ENCODE measurements at regions not wholly inside any gene's neighbourhood (a gene's known extent, or its start where the extent isn't known, plus 50 kb on each side); places are given as distances from the start of the nearest gene placed in this dataset.

DNA sequence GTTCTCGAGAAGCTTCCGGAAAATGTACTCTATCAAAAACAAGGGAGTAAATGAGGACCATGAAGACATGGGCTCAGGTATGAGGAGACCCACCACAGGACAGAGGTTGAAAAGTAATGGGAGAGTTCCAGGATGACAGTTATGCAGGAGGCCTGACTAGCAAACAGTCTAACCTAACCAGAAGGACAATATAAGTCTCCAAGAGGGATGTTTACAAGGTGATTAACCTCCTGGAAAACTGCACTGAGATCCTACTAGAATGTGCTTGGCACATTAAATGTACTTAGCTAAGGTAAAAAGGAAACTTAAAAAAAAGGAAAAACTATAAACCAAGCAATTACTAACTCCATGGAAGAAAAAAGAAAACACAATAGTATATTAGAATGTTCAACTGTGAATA lies 258.3 kb downstream of the KLF5 start:
- Mint-ChIP-seq H3K27me3 (no peaks in the 10 kb centered on the region), H3K36me3 (ENCODE audit: low read depth) (no peaks in the 10 kb centered on the region), H3K27ac (no peak overlapping the region), H3K9me3 (peaks cover 14% of the 10 kb centered on the region), H3K4me3 (no peak overlapping the region), H3K4me1 (ENCODE audit: low read depth) (no peaks in the 10 kb centered on the region)
- intact Hi-C loops (cut with DNase I, micrococcal nuclease) = no loop called here
- H3K36me3 ChIP-seq (ENCODE audit: insufficient read depth, low read length) = no peaks in the 10 kb centered on the region
- ChIA-PET POLR2A (no interaction called here), CTCF (no interaction called here)
- no peak overlapping the region for H3K4me3 ChIP-seq (ENCODE audit: low read length)
- ATAC-seq (ENCODE audit: poor library complexity) (no peak), DNase-seq (no peak)
- no peaks in the 10 kb centered on the region for H3K27me3 ChIP-seq (ENCODE audit: control insufficient read depth in 1 of 2, insufficient read depth in 2 of 2, low read length in 2 of 2)
- H3K27ac ChIP-seq (ENCODE audit: low read depth in 1 of 2, low read length in 2 of 2) = no peak overlapping the region
- no peaks in the 10 kb centered on the region for H3K4me1 ChIP-seq (ENCODE audit: insufficient read depth, low read length)
- peaks cover 0 to 3% of the 10 kb centered on the region in 2 experiments for H3K9me3 ChIP-seq (ENCODE audit: control insufficient read depth in 1 of 2, insufficient read depth in 1 of 2, low read length in 2 of 2)
- TF ChIP-seq, protein P1, sequence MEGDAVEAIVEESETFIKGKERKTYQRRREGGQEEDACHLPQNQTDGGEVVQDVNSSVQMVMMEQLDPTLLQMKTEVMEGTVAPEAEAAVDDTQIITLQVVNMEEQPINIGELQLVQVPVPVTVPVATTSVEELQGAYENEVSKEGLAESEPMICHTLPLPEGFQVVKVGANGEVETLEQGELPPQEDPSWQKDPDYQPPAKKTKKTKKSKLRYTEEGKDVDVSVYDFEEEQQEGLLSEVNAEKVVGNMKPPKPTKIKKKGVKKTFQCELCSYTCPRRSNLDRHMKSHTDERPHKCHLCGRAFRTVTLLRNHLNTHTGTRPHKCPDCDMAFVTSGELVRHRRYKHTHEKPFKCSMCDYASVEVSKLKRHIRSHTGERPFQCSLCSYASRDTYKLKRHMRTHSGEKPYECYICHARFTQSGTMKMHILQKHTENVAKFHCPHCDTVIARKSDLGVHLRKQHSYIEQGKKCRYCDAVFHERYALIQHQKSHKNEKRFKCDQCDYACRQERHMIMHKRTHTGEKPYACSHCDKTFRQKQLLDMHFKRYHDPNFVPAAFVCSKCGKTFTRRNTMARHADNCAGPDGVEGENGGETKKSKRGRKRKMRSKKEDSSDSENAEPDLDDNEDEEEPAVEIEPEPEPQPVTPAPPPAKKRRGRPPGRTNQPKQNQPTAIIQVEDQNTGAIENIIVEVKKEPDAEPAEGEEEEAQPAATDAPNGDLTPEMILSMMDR (IDR thresholded peaks at IDR 0.05) = no peak

DNA sequence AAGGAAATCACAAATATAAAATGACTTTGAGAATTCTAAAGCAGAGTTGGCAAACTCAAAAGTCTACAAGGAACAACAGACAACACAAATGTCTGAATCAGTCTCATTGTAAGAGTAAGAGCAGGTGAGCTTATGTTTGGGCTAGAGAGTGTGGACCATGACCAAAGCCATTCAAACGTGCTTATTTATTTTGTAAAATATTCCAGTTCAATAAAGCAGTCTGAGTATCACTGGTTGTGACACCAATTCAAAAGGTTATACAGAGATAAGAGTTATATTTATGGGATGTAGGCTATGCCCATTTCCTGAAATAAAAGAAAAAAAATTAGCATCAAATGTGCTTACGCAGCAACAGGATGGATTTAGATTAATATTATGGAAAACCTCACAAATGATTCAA lies 251.6 kb downstream of the KLF5 start:
- Histone ChIP-seq H3K9me3 (ENCODE audit: control insufficient read depth in 1 of 2, insufficient read depth in 1 of 2, low read length in 2 of 2) (peaks cover 0 to 3% of the 10 kb centered on the region in 2 experiments), H3K4me1 (ENCODE audit: insufficient read depth, low read length) (no peaks in the 10 kb centered on the region), H3K27ac (ENCODE audit: low read depth in 1 of 2, low read length in 2 of 2) (no peak overlapping the region), H3K36me3 (ENCODE audit: insufficient read depth, low read length) (no peaks in the 10 kb centered on the region), H3K4me3 (ENCODE audit: low read length) (no peak overlapping the region), H3K27me3 (ENCODE audit: control insufficient read depth in 1 of 2, insufficient read depth in 2 of 2, low read length in 2 of 2) (no peaks in the 10 kb centered on the region)
- no peaks in the 10 kb centered on the region for H3K36me3 Mint-ChIP-seq (ENCODE audit: low read depth)
- peaks cover 14% of the 10 kb centered on the region for H3K9me3 Mint-ChIP-seq
- no peaks in the 10 kb centered on the region for H3K4me1 Mint-ChIP-seq (ENCODE audit: low read depth)
- POLR2A ChIA-PET = no interaction called here
- no peak for DNase-seq
- H3K4me3 Mint-ChIP-seq = no peak overlapping the region
- CTCF ChIA-PET = no interaction called here
- H3K27ac Mint-ChIP-seq = no peak overlapping the region
- intact Hi-C loops (cut with DNase I, micrococcal nuclease) = no loop called here
- H3K27me3 Mint-ChIP-seq = peaks cover 3% of the 10 kb centered on the region
- TF ChIP-seq, protein P1 (IDR thresholded peaks at IDR 0.05) = no peak
- no peak for ATAC-seq (ENCODE audit: poor library complexity)

DNA sequence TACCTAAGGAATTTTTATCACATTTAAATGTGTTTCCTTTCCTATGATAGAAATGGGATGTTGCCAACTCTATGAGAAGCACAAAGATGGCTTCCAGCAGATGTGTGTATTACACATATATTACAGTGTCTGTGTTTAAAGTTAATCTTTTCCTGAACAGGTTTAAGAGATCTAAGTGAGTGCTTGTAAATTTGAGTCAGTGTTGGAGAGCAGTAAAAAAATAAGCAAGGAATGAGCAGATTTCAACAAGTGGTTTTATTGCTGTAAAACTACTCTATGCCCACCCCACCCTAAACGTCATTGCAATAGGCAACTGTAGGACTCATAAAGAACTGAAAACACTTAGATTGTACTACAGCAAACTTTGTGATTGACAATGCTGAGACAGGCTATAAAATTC lies 248.7 kb downstream of the KLF5 start:
- Histone ChIP-seq H3K9me3 (ENCODE audit: control insufficient read depth in 1 of 2, insufficient read depth in 1 of 2, low read length in 2 of 2) (peaks cover 0 to under 1% of the 10 kb centered on the region in 2 experiments), H3K4me1 (ENCODE audit: insufficient read depth, low read length) (no peaks in the 10 kb centered on the region), H3K36me3 (ENCODE audit: insufficient read depth, low read length) (no peaks in the 10 kb centered on the region), H3K27me3 (ENCODE audit: control insufficient read depth in 1 of 2, insufficient read depth in 2 of 2, low read length in 2 of 2) (no peaks in the 10 kb centered on the region), H3K4me3 (ENCODE audit: low read length) (no peak overlapping the region), H3K27ac (ENCODE audit: low read depth in 1 of 2, low read length in 2 of 2) (no peak overlapping the region)
- ChIA-PET CTCF (no interaction called here), POLR2A (no interaction called here)
- Mint-ChIP-seq H3K4me3 (no peak overlapping the region), H3K4me1 (ENCODE audit: low read depth) (no peaks in the 10 kb centered on the region), H3K27ac (no peak overlapping the region), H3K27me3 (peaks cover 3% of the 10 kb centered on the region), H3K9me3 (peaks cover 4% of the 10 kb centered on the region), H3K36me3 (ENCODE audit: low read depth) (no peaks in the 10 kb centered on the region)
- TF ChIP-seq, protein P1 (IDR thresholded peaks at IDR 0.05) = no peak
- intact Hi-C loops (cut with DNase I, micrococcal nuclease) = loop anchor here in 1 of 2 experiments (2.0 kb wide), 1 partner anchor 19 kb away; no protein-coding TSS in a partner anchor
- no peak for DNase-seq
- no peak for ATAC-seq (ENCODE audit: poor library complexity)
